Upper lobe of right lung (tissue), 1 donor: ENCODE measurements at regions not wholly inside any gene's neighbourhood (a gene's known extent, or its start where the extent isn't known, plus 50 kb on each side); places are given as distances from the start of the nearest gene placed in this dataset.
"Not testable (repeated sequence)": the region's sequence is repeated elsewhere in the genome, so short reads cannot be mapped to it uniquely, and the experiment has no call there.

ENCODE experiments used
- ATAC-seq: fragments of 200-7000 bp; cut with Tn5 transposase; one replicate; pipeline ENCODE4 v1.9.1; 2020; ENCODE audit warnings: mild to moderate bottlenecking, moderate library complexity
- DNase-seq: peaks from one replicate; pipeline ENCODE4 v3.0.0-alpha.2; 2020
- H3K27ac ChIP-seq: fragments of 200-600 bp; one replicate; pipeline ENCODE4 v1.8.0; 2022
- H3K27me3 ChIP-seq: fragments of 200-600 bp; one replicate; pipeline ENCODE4 v1.8.0; 2022; ENCODE audit warnings: mild to moderate bottlenecking
- H3K36me3 ChIP-seq: fragments of 200-600 bp; one replicate; pipeline ENCODE4 v1.8.0; 2022
- H3K4me1 ChIP-seq: fragments of 200-600 bp; one replicate; pipeline ENCODE4 v1.8.0; 2022
- H3K4me3 ChIP-seq: fragments of 200-600 bp; one replicate; pipeline ENCODE4 v1.8.0; 2022; ENCODE audit warnings: mild to moderate bottlenecking
- H3K9me3 ChIP-seq: fragments of 200-600 bp; one replicate; pipeline ENCODE4 v1.8.0; 2022
- CTCF ChIP-seq: fragments of 200-600 bp; IDR thresholded peaks from one replicate; pipeline ENCODE4 v1.8.0; 2022; ENCODE audit warnings: antibody characterized with exemption
- intact Hi-C: fragments of 100-400 bp; cut with DNase I; formaldehyde crosslinking; loops from one replicate; pipeline ENCODE4 v1.11.0; 2022
- donor health status: DM: no; HTN: yes; CAD: no; lungs with severe emphysema.

- H3K4me3 ChIP-seq: no peak overlapping the region
- no peak overlapping the region for H3K27ac ChIP-seq
- H3K27me3 ChIP-seq: no peaks in the 10 kb centered on the region
- intact Hi-C loops: no loop called here
- no peaks in the 10 kb centered on the region for H3K36me3 ChIP-seq
- H3K4me1 ChIP-seq: no peaks in the 10 kb centered on the region
- no peaks in the 10 kb centered on the region for H3K9me3 ChIP-seq
- TF ChIP-seq CTCF: no peak
- ATAC-seq: no peak
- no peak for DNase-seq
These were observed 60.5 kb upstream of the ADPGK start for GRCh38 chr15:72844067-72844466.

GRCh38 chr15:72843340-72843739 is 59.8 kb upstream of the ADPGK start:
- H3K4me1 ChIP-seq, H3K27me3 ChIP-seq, H3K4me3 ChIP-seq, intact Hi-C loops, H3K27ac ChIP-seq, H3K36me3 ChIP-seq, H3K9me3 ChIP-seq, DNase-seq, ATAC-seq: not testable (repeated sequence)

GRCh38 chr15:72840114-72840513 is 56.6 kb upstream of the ADPGK start:
- no peaks in the 10 kb centered on the region for H3K4me1 ChIP-seq
- DNase-seq (no peak), ATAC-seq (no peak)
- TF ChIP-seq CTCF: no peak
- H3K27ac ChIP-seq: no peak overlapping the region
- no peak overlapping the region for H3K4me3 ChIP-seq
- intact Hi-C loops: no loop called here
- H3K27me3 ChIP-seq: no peaks in the 10 kb centered on the region
- H3K36me3 ChIP-seq: no peaks in the 10 kb centered on the region
- no peaks in the 10 kb centered on the region for H3K9me3 ChIP-seq

GRCh38 chr15:72838311-72838731 is 54.8 kb upstream of the ADPGK start:
- DNase-seq (no peak), ATAC-seq (peak; percentile 48)
- TF ChIP-seq CTCF: no peak
- Histone ChIP-seq H3K4me3 (no peak overlapping the region), H3K27me3 (no peaks in the 10 kb centered on the region), H3K4me1 (no peaks in the 10 kb centered on the region), H3K27ac (no peak overlapping the region), H3K36me3 (no peaks in the 10 kb centered on the region), H3K9me3 (no peaks in the 10 kb centered on the region)
- intact Hi-C loops: no loop called here

GRCh38 chr15:72836676-72837330 is 53.2 kb upstream of the ADPGK start:
- ATAC-seq (no peak), DNase-seq (no peak)
- TF ChIP-seq CTCF: no peak
- Histone ChIP-seq H3K4me3 (no peak overlapping the region), H3K9me3 (no peaks in the 10 kb centered on the region), H3K27ac (no peak overlapping the region), H3K4me1 (no peaks in the 10 kb centered on the region), H3K36me3 (no peaks in the 10 kb centered on the region), H3K27me3 (no peaks in the 10 kb centered on the region)
- intact Hi-C loops: no loop called here

- H3K36me3 ChIP-seq: no peaks in the 10 kb centered on the region
- no peaks in the 10 kb centered on the region for H3K9me3 ChIP-seq
- no peak for TF ChIP-seq CTCF
- no peak for DNase-seq
- intact Hi-C loops: no loop called here
- H3K27me3 ChIP-seq: no peaks in the 10 kb centered on the region
- no peak overlapping the region for H3K27ac ChIP-seq
- no peak overlapping the region for H3K4me3 ChIP-seq
- no peaks in the 10 kb centered on the region for H3K4me1 ChIP-seq
- ATAC-seq: no peak
These were observed 51.8 kb upstream of the ADPGK start for GRCh38 chr15:72835294-72835890.
